Right ventricle myocardium inferior (tissue), 1 donor: ENCODE measurements at regions not wholly inside any gene's neighbourhood (a gene's known extent, or its start where the extent isn't known, plus 50 kb on each side); places are given as distances from the start of the nearest gene placed in this dataset.
"Not testable (repeated sequence)": the region's sequence is repeated elsewhere in the genome, so short reads cannot be mapped to it uniquely, and the experiment has no call there.

Experiments used
- ATAC-seq: fragments of 200-7000 bp; cut with Tn5 transposase; one replicate; pipeline ENCODE4 v1.9.1; 2020; ENCODE audit warnings: mild to moderate bottlenecking, moderate library complexity
- DNase-seq: peaks from one replicate; pipeline ENCODE4 v3.0.0; 2021; ENCODE audit errors: missing footprints
- intact Hi-C: fragments of 100-400 bp; cut with DNase I; formaldehyde crosslinking; loops from one replicate; pipeline ENCODE4 v1.11.0; 2022
- donor health status: DM: no; HTN: yes; CAD: no; lungs with severe emphysema.

DNA sequence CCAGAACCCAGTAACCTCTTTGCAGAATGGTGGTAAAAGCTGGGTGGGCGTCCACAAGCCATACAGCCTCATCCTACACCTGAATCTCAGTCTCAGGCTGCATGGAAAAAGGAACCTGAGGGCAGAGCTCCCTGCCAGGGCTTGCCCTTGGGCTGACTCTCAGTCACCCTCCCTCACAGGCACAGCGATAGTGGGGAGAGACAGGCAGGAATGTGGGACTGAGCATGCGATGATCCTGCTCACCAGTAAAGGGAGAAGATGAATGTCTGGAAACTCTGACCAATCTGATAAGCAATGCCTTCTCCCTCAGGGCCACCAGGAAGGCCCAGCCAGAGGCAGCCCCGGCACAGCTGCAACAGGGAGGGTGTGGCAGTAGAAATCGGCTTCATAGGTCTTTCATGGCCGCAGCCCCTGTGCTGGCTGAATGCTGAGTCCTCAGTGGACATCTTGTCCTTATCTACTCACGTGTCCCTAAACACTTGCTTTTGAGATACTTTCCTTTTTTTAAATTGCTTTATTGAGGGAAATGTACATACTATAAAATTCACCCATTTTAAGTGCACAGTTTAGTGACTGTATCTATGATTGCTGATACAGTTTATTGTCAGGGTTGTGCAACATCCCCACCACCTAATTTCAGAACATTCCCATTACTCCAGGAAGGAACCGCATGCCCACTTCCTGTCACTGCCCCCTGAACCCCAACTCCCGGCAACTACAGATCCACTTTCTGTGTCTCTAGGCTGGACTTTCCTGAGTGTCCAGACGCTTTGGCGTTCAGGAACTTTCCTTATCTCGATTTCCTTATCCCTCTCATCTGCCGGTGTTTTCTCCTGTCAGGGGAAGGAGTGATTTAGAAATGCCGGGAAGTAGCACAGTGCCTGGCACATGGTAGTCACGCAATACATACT, 258.1 kb downstream of the PCNX1 start:
- no peak for ATAC-seq
- intact Hi-C loops: no loop called here
- DNase-seq: no peak

- intact Hi-C loops: no loop called here
- no peak for DNase-seq
- no peak for ATAC-seq
Measured at GRCh38 chr14:71166180-71166837, 259.1 kb downstream of the PCNX1 start.

GRCh38 chr14:71167325-71167950, 260.2 kb downstream of the PCNX1 start:
- DNase-seq, ATAC-seq, intact Hi-C loops: not testable (repeated sequence)

- intact Hi-C loops, DNase-seq, ATAC-seq: not testable (repeated sequence)
Measured at GRCh38 chr14:71168161-71168560, 260.9 kb downstream of the PCNX1 start.

DNA sequence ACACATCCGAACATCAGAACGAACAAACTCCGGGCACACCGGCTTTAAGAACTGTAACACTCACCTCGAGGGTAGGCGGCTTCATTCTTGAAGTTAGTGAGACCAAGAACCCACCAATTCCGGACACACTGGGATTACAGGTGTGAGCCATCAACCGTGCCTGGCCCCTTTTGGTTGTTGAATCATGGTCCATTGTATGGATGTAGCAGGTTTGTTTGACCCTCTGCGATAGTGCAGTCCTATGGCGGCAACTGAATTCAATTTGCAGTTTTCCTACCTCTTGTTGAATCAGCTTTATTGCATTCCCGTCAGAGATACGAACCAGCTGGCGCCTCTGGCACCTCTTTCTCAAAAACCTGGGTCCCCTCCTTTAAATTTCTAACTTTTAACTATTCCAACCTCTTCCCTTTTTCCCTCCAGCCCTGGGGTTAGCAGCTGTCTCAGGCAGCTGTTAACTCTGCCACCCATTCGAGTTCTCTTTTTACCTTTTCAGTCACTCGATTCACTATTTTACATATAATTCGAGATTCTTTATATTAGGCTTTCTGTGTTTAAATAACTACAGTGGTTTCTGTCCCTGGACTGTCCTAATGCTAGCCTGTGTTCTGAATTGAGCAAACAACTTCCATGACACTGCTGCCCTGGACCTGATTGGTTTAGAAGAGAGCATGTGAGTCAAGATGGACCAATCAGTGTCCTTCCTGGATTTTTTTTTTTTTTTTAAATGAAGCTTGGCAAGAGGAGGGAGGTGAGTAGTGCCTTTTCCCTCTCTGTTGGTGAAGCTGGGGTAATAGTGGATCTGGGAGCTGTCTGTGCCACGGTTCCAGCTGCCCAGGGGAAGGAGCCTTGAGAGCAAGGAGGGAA, 261.5 kb downstream of the PCNX1 start:
- intact Hi-C loops: no loop called here
- no peak for ATAC-seq

DNA sequence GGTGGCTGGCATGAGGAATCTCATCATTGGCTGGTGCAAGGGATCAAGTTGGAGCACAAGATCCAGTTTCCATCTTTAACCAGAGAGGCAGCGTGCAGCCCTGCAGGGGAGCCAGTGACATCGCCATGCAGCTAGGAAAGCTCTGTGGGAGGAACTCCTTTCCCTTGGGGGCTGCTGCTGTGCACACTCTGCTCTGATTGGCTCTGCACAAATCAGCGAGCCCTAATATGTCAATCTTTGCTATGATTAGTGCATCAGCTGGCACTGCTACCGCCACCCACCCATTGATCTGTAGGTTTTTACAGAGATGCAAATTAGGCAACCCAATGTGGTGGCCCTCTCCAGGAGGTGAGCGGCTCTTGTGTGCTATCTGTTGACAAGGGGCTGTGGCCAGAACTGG, 262.6 kb downstream of the PCNX1 start:
- intact Hi-C loops: no loop called here
- no peak for ATAC-seq
- DNase-seq: no peak

More for the DNA sequence above, 261.5 kb downstream of the PCNX1 start:
- no peak for DNase-seq

- no peak for ATAC-seq
- intact Hi-C loops: no loop called here
- DNase-seq: no peak
Measured at GRCh38 chr14:71175491-71175890, 268.2 kb downstream of the PCNX1 start.

DNA sequence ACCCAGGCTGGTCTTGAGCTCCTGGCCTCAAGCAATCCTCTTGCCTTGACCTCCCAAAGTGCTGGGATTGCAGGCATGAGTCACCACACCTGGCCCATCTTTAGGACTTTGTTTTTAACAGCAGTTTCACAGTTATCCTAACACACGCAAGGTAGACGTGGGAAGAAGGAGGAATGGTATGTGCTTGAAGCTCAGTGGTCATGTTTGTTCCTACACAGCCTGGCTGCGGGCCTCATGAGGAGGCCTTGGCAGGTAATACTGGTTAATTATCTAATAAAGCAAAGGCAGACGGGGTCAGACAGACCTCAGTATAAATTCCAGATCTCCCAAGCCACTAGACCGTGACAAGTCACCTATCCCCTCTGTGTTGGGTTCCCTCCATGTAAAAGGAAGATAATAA, 271.8 kb downstream of the PCNX1 start:
- intact Hi-C loops: no loop called here
- DNase-seq (no peak), ATAC-seq (no peak)

GRCh38 chr14:71180397-71180796, 273.1 kb downstream of the PCNX1 start:
- intact Hi-C loops: no loop called here
- no peak for DNase-seq

GRCh38 chr14:71181215-71182003, 274.1 kb downstream of the PCNX1 start:
- no peak for DNase-seq
- intact Hi-C loops: no loop called here
- ATAC-seq: no peak

More at GRCh38 chr14:71180397-71180796, 273.1 kb downstream of the PCNX1 start:
- ATAC-seq: no peak

- no peak for ATAC-seq
- no peak for DNase-seq
- intact Hi-C loops: no loop called here
Measured at GRCh38 chr14:71183876-71184689, 276.8 kb downstream of the PCNX1 start.

DNA sequence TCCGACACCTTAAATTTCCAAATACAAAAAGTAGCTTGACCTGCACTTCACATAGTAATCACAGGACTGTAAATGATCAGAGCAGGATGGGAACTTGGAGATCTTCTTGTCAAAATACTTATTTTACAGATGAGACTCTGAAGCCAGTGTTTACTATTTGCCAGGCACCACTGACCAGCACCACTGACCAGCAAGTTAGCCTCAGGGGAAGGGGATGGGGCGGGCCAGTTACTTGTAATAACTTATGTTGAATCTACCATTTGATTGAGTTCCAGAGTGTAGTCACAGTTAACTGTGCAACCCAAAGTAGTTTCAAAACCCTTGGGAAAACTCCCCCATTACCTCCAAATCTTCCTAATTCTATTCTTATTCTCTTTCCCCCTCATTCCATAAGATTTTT, 278.4 kb downstream of the PCNX1 start:
- no peak for ATAC-seq

DNA sequence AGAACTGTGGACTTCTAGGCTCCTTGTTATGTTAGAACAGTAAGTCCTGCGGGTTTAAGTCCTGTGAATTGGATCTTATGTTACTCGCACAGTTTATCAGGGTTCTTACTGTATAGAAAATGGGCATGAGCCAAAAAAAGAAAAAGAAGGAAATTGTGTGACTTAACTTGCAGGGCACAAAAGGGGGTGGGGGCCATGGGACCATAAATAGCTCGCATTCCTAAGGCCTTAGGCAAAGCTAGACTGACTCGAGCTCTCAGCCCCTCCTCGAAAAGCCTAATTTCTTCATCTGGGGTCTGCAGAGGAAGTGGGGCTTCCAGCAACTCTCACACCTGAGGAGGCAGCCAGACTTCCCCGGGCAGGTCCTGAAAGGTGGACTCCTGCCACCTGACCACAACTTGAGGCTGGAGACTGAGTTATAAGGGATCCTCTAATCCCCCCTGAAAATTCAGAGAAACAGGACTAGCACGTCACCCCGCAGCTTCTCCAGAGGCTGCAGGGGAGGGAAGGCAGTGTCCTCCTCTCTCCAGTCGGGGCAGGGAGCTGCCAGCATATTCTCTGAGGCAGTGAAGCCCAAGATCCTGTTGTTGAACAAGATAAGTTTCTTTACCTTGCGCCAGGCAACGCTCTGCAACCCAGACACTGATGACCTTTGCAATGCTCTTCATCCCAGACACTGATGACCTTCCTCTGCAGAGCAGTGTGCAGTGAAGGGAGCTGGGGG, 280.5 kb downstream of the PCNX1 start:
- ATAC-seq (no peak), DNase-seq (no peak)
- intact Hi-C loops: no loop called here

More for the DNA sequence above, 278.4 kb downstream of the PCNX1 start:
- intact Hi-C loops: no loop called here
- no peak for DNase-seq

DNA sequence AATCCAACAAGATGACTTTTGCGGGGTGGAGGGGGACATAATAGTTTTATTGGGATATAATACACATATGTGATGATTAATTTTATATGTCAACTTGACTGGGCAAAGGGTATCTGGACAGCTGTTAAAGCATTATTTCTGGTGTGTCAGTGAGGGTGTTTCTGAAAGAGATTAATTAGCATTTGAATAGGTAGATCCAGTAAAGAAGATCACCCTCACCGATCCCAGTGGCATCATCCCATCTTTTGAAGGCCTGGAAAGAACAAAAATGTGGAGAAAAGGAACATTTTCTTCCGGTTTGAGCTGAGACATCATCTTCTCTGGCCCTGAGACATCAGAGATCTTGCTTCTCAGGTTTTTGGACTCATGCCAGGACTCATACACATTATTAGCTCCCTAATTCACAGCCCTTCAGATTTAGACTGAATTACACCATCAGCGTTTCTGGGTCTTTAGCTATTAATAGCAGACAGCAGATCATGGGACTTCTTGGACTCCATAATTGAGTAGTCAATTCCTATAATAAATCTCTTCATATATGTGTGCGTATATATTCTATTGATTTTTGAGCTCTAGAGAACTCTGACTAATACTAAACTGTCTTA, 283.6 kb downstream of the PCNX1 start:
- DNase-seq (no peak), ATAC-seq (no peak)
- intact Hi-C loops: no loop called here

DNA sequence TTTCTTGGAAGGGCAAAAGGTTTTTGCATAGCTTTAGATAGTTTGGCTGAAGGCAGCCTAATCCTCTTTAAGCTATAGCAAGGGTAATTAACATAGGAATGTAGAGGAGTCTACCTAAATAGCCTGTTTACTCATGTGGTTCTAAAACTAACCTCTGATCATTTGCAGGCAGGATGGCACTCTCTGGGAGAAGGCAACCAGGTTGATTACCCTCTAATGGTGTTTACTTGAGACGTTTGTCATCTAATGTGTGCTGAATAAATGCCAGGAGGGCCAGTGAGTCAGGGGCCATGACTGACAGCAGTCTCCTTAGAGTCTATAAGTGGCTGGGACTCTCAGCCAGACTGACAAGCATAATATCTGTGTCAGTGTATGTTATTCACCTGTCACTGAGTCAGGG, 286.4 kb downstream of the PCNX1 start:
- ATAC-seq (no peak), DNase-seq (no peak)
- intact Hi-C loops: no loop called here

- intact Hi-C loops: no loop called here
- DNase-seq: no peak
- no peak for ATAC-seq
Measured at GRCh38 chr14:71194251-71194650, 287.0 kb downstream of the PCNX1 start.
